NT2/D1 (cell line): ENCODE measurements at regions not wholly inside any gene's neighbourhood (a gene's known extent, or its start where the extent isn't known, plus 50 kb on each side); places are given as distances from the start of the nearest gene placed in this dataset.

Experiments
- SUZ12 ChIP-seq: IDR thresholded peaks from 2 replicates; pipeline ENCODE4 v1.6.1; 2011; ENCODE audit not compliant: insufficient read length, insufficient read depth; ENCODE audit errors: extremely low read depth
- YY1 ChIP-seq: IDR thresholded peaks from 2 replicates; pipeline ENCODE4 v1.6.1; 2011; ENCODE audit not compliant: insufficient read length, insufficient read depth
- ZNF274 ChIP-seq: IDR thresholded peaks from 2 replicates; pipeline ENCODE4 v1.6.1; 2011; ENCODE audit warnings: mild to moderate bottlenecking, low read depth, low read length

- TF ChIP-seq ZNF274: no peak
- no peak for TF ChIP-seq YY1
- no peak for TF ChIP-seq SUZ12
Measured at GRCh38 chr13:111623743-111624505, 303.5 kb downstream of the TEX29 start.
